Neural progenitor cell (in vitro differentiated cells): ENCODE measurements at regions not wholly inside any gene's neighbourhood (a gene's known extent, or its start where the extent isn't known, plus 50 kb on each side); places are given as distances from the start of the nearest gene placed in this dataset.

Experiments
- CTCF ChIP-seq: fragments of 200-600 bp; sonication (generic); IDR thresholded peaks from 2 replicates; pipeline ENCODE4 v1.5.1; 2017; ENCODE audit warnings: antibody characterized with exemption, mild to moderate bottlenecking
- EZH2 ChIP-seq: fragments of 200-600 bp; sonication (generic); IDR thresholded peaks from 2 replicates; pipeline ENCODE4 v1.6.1; 2017; ENCODE audit warnings: antibody characterized with exemption, mild to moderate bottlenecking, moderate library complexity
- EZH2phosphoT487 ChIP-seq: fragments of 200-600 bp; sonication (generic); IDR thresholded peaks from 2 replicates; pipeline ENCODE4 v1.6.1; 2017; ENCODE audit warnings: antibody characterized with exemption

- TF ChIP-seq CTCF, result no peak
- TF ChIP-seq EZH2, result no peak
- no peak for TF ChIP-seq EZH2phosphoT487
Measured at GRCh38 chr16:66290431-66290830, 76.1 kb upstream of the CDH5 start.
